Osteoblast (primary cell): ENCODE measurements at regions not wholly inside any gene's neighbourhood (a gene's known extent, or its start where the extent isn't known, plus 50 kb on each side); places are given as distances from the start of the nearest gene placed in this dataset.

Source experiments
- DNase-seq: peaks from one replicate; pipeline ENCODE4 v3.0.0; 2011; ENCODE audit warnings: low spot score, mixed read lengths; ENCODE audit not compliant: insufficient read length; ENCODE audit errors: missing footprints
- H2AFZ ChIP-seq: 2 replicates; pipeline ENCODE4 v1.6.0; 2011; ENCODE audit warnings: mild to moderate bottlenecking, low read length
- H3K27ac ChIP-seq: 2 replicates; pipeline ENCODE4 v1.5.1; 2011; ENCODE audit warnings: mild to moderate bottlenecking, low read depth, low read length, moderate library complexity
- H3K27me3 ChIP-seq: 2 replicates; pipeline ENCODE4 v1.6.0; 2012; ENCODE audit warnings: mild to moderate bottlenecking, control low read depth, inconsistent platforms, low read length, moderate library complexity; ENCODE audit not compliant: insufficient read depth
- H3K36me3 ChIP-seq: 2 replicates; pipeline ENCODE4 v1.5.1; 2011; ENCODE audit warnings: mild to moderate bottlenecking, low read length, control low read depth, moderate library complexity; ENCODE audit not compliant: insufficient read depth
- H3K4me1 ChIP-seq: 2 replicates; pipeline ENCODE4 v1.5.1; 2011; ENCODE audit warnings: mild to moderate bottlenecking, low read length, control low read depth, moderate library complexity; ENCODE audit not compliant: insufficient read depth
- H3K4me2 ChIP-seq: 2 replicates; pipeline ENCODE4 v1.6.0; 2011; ENCODE audit warnings: mild to moderate bottlenecking, low read length; ENCODE audit not compliant: insufficient read depth
- H3K4me3 ChIP-seq: fragments of 200-600 bp; sonication (generic); 3 replicates; pipeline ENCODE4 v1.5.1; 2012; ENCODE audit warnings: mild to moderate bottlenecking, low read length, inconsistent platforms; ENCODE audit not compliant: insufficient read depth
- H3K79me2 ChIP-seq: 2 replicates; pipeline ENCODE4 v1.6.0; 2012; ENCODE audit warnings: mild to moderate bottlenecking, low read length, control low read depth, inconsistent platforms; ENCODE audit not compliant: insufficient read depth
- H3K9me3 ChIP-seq: 2 replicates; pipeline ENCODE4 v1.5.1; 2011; ENCODE audit warnings: low read depth, low read length, control low read depth
- H4K20me1 ChIP-seq: 2 replicates; pipeline ENCODE4 v1.6.0; 2012; ENCODE audit warnings: mild to moderate bottlenecking, low read length, control low read depth; ENCODE audit not compliant: insufficient read depth
- CTCF ChIP-seq: IDR thresholded peaks from 2 replicates; pipeline ENCODE4 v1.5.1; 2011; ENCODE audit warnings: mild to moderate bottlenecking, low read depth, low read length, moderate library complexity; ENCODE audit errors: extremely low read depth

GRCh38 chr9:28912621-28913020, 1339.3 kb upstream of the C9orf72 start:
- H3K36me3 ChIP-seq, result no peaks in the 10 kb centered on the region
- H3K27ac ChIP-seq, result no peak overlapping the region
- no peaks in the 10 kb centered on the region for H3K9me3 ChIP-seq
- no peaks in the 10 kb centered on the region for H4K20me1 ChIP-seq
- H3K27me3 ChIP-seq, result no peaks in the 10 kb centered on the region
- no peaks in the 10 kb centered on the region for H3K4me1 ChIP-seq
- DNase-seq, result no peak
- no peaks in the 10 kb centered on the region for H3K79me2 ChIP-seq
- no peak overlapping the region for H2AFZ ChIP-seq
- TF ChIP-seq CTCF, result no peak
- no peak overlapping the region for H3K4me3 ChIP-seq
- H3K4me2 ChIP-seq, result no peak overlapping the region

GRCh38 chr9:28915202-28915930, 1342.1 kb upstream of the C9orf72 start:
- H3K4me1 ChIP-seq, result no peaks in the 10 kb centered on the region
- no peaks in the 10 kb centered on the region for H4K20me1 ChIP-seq
- no peak overlapping the region for H2AFZ ChIP-seq
- H3K9me3 ChIP-seq, result no peaks in the 10 kb centered on the region
- no peak for TF ChIP-seq CTCF
- no peak overlapping the region for H3K4me3 ChIP-seq
- H3K27ac ChIP-seq, result no peak overlapping the region
- H3K79me2 ChIP-seq, result no peaks in the 10 kb centered on the region
- no peaks in the 10 kb centered on the region for H3K27me3 ChIP-seq
- H3K36me3 ChIP-seq, result no peaks in the 10 kb centered on the region
- H3K4me2 ChIP-seq, result no peak overlapping the region
- no peak for DNase-seq

GRCh38 chr9:28916348-28916747, 1343.1 kb upstream of the C9orf72 start:
- no peak for DNase-seq
- Histone ChIP-seq H3K79me2 (no peaks in the 10 kb centered on the region), H4K20me1 (no peaks in the 10 kb centered on the region), H3K9me3 (no peaks in the 10 kb centered on the region), H2AFZ (no peak overlapping the region), H3K4me3 (no peak overlapping the region), H3K27ac (no peak overlapping the region), H3K36me3 (no peaks in the 10 kb centered on the region), H3K4me2 (no peak overlapping the region), H3K4me1 (no peaks in the 10 kb centered on the region), H3K27me3 (no peaks in the 10 kb centered on the region)
- TF ChIP-seq CTCF, result no peak

- Histone ChIP-seq H3K79me2 (no peaks in the 10 kb centered on the region), H3K36me3 (no peaks in the 10 kb centered on the region), H3K4me1 (no peaks in the 10 kb centered on the region), H3K4me2 (no peak overlapping the region), H2AFZ (no peak overlapping the region), H3K27ac (no peak overlapping the region), H3K9me3 (no peaks in the 10 kb centered on the region), H3K27me3 (no peaks in the 10 kb centered on the region), H3K4me3 (no peak overlapping the region), H4K20me1 (no peaks in the 10 kb centered on the region)
- TF ChIP-seq CTCF, result no peak
- DNase-seq, result no peak
Measured at GRCh38 chr9:28921857-28922500, 1348.7 kb upstream of the C9orf72 start.
